B cell (primary cell): ENCODE measurements at regions not wholly inside any gene's neighbourhood (a gene's known extent, or its start where the extent isn't known, plus 50 kb on each side); places are given as distances from the start of the nearest gene placed in this dataset.

Experiments
- ATAC-seq: fragments of 200-7000 bp; cut with Tn5 transposase; one replicate; pipeline ENCODE4 v1.10.0; 2021; ENCODE audit warnings: low read depth, mild to moderate bottlenecking, moderate number of reproducible peaks, moderate library complexity
- CTCF ChIA-PET: fragments of 350-600 bp; sonication (Branson Sonifier 250); formaldehyde crosslinking; loops from one replicate; lab custom pipeline; 2021; ENCODE audit warnings: antibody characterized with exemption, inconsistent platforms; lab: Charles Lee
- POLR2A ChIA-PET: fragments of 350-600 bp; sonication (Branson Sonifier 250); formaldehyde crosslinking; loops from one replicate; lab custom pipeline; 2021; ENCODE audit warnings: antibody characterized with exemption; lab: Charles Lee
- DNase-seq: peaks from one replicate; pipeline ENCODE4 v3.0.0; 2013
- H2AFZ ChIP-seq: 2 replicates; pipeline ENCODE4 v1.6.1; 2012; ENCODE audit warnings: mild to moderate bottlenecking, low read depth, low read length; ENCODE audit not compliant: insufficient read depth, poor library complexity, severe bottlenecking
- H3K27ac ChIP-seq, 2 donors: 1 replicate in 1 of 2; 2 replicates in 1 of 2; pipeline ENCODE4 v1.5.1; 2012 to 2013; ENCODE audit warnings: low read length in 2 of 2, mild to moderate bottlenecking in 2 of 2, moderate library complexity in 1 of 2
- H3K27me3 ChIP-seq, 4 experiments: fragments of 200-600 bp in 1 of 4; sonication (generic) in 1 of 4; replicated peaks in 1 of 4; 1 replicate in 2 of 4; 2 replicates in 2 of 4; pipeline versions ENCODE4 v1.6.1 to v1.7.0; 2013 to 2016; ENCODE audit warnings: low read length in 3 of 4, mild to moderate bottlenecking in 2 of 4, mixed read lengths in 1 of 4, moderate library complexity in 1 of 4; ENCODE audit not compliant: insufficient read depth in 4 of 4, control insufficient read depth in 3 of 4; ENCODE audit errors: control extremely low read depth in 1 of 4
- H3K36me3 ChIP-seq, 2 experiments: replicated peaks in 1 of 2; 1 replicate in 1 of 2; 2 replicates in 1 of 2; pipeline versions ENCODE4 v1.6.1 to v1.7.1; 2013; ENCODE audit warnings: low read length in 1 of 2; ENCODE audit not compliant: insufficient read depth in 2 of 2, control insufficient read depth in 1 of 2; ENCODE audit errors: control extremely low read depth in 1 of 2, extremely low read depth in 1 of 2
- H3K4me1 ChIP-seq, 2 donors: fragments of 200-600 bp in 1 of 2; sonication (generic) in 1 of 2; 1 replicate in 1 of 2; 2 replicates in 1 of 2; pipeline versions ENCODE4 v1.5.1 to v1.6.1; 2013 to 2017; ENCODE audit warnings: low read length in 2 of 2; ENCODE audit not compliant: control insufficient read depth in 2 of 2, insufficient read depth in 2 of 2
- H3K4me2 ChIP-seq: replicated peaks from 2 replicates; pipeline ENCODE3; 2012; ENCODE audit warnings: mild to moderate bottlenecking, low read depth, low read length; ENCODE audit not compliant: poor library complexity, severe bottlenecking
- H3K4me3 ChIP-seq, 5 experiments: fragments of 200-600 bp in 1 of 5; sonication (generic) in 1 of 5; 1 replicate in 3 of 5; 2 replicates in 2 of 5; pipeline versions ENCODE4 v1.5.1 to v1.7.0; 2011 to 2016; ENCODE audit warnings: low read length in 4 of 5, mild to moderate bottlenecking in 4 of 5, low read depth in 2 of 5, control low read depth in 1 of 5, moderate library complexity in 1 of 5; ENCODE audit not compliant: insufficient read depth in 1 of 5; ENCODE audit errors: control extremely low read depth in 1 of 5, extremely low read depth in 1 of 5
- H3K79me2 ChIP-seq: fragments of 200-600 bp; sonication (generic); one replicate; pipeline ENCODE4 v1.6.0; 2016; ENCODE audit warnings: low read length; ENCODE audit not compliant: control insufficient read depth, insufficient read depth
- H3K9ac ChIP-seq: fragments of 200-600 bp; sonication (generic); 2 replicates; pipeline ENCODE4 v1.6.1; 2017; ENCODE audit warnings: mild to moderate bottlenecking, low read length, moderate library complexity
- H3K9me3 ChIP-seq, 3 donors: one replicate each; pipeline versions ENCODE4 v1.6.1 to v1.7.1; 2013; ENCODE audit warnings: low read length in 2 of 3; ENCODE audit not compliant: control insufficient read depth in 2 of 3, insufficient read depth in 1 of 3; ENCODE audit errors: control extremely low read depth in 1 of 3
- H4K20me1 ChIP-seq: 2 replicates; pipeline ENCODE4 v1.6.0; 2012; ENCODE audit warnings: mild to moderate bottlenecking, low read length; ENCODE audit not compliant: insufficient read depth, control insufficient read depth, poor library complexity, severe bottlenecking
- H3K27ac Mint-ChIP-seq: one replicate; pipeline ENCODE4 v1.8.0; 2021; ENCODE audit warnings: mixed read lengths
- H3K27me3 Mint-ChIP-seq: one replicate; pipeline ENCODE4 v1.8.0; 2021; ENCODE audit warnings: mixed read lengths
- H3K4me1 Mint-ChIP-seq: one replicate; pipeline ENCODE4 v1.8.0; 2021; ENCODE audit warnings: mixed read lengths
- H3K4me3 Mint-ChIP-seq: one replicate; pipeline ENCODE4 v1.8.0; 2021; ENCODE audit warnings: mixed read lengths
- H3K9me3 Mint-ChIP-seq: one replicate; pipeline ENCODE4 v1.8.0; 2022; ENCODE audit warnings: mixed read lengths; ENCODE audit not compliant: insufficient read depth
- EZH2 ChIP-seq: IDR thresholded peaks from 2 replicates; pipeline ENCODE4 v1.6.1; 2012; ENCODE audit warnings: borderline replicate concordance, low read depth, mild to moderate bottlenecking, moderate library complexity, low read length; ENCODE audit not compliant: insufficient read depth, poor library complexity, severe bottlenecking
- WGBS: methylation state at CpG from one replicate; pipeline ENCODE4 v1.1.5; 2013; ENCODE audit warnings: missing lambda C conversion rate; ENCODE audit not compliant: insufficient coverage; 5-methylcytosine and 5-hydroxymethylcytosine counted together
- intact Hi-C: fragments of 100-400 bp; cut with micrococcal nuclease; formaldehyde crosslinking; loops from one replicate; pipeline ENCODE4 v1.10.0; 2022
- TF ChIP-seq, protein P1 (sequence below): fragments of 200-600 bp; IDR thresholded peaks from one replicate; pipeline ENCODE4 v1.8.0; 2022; ENCODE audit warnings: antibody characterized with exemption, mild to moderate bottlenecking

DNA sequence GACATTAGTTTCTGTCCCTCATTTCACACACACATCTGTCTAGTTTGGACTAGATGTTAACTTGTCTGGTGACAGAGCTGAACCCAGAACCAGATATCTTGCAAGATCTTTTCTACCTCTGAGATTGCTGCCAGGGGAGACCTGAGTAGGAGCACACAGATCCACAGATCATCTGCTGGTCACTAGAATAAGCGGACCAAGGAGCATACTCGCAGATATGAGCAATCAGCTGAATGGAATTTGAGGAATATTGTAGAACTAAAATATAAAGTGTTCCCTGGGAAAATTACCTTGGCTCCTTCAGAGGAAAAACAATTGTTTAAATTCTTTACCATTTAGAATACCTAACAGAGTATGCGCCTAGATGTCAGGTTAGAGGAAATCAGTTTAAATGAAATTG lies 90.7 kb downstream of the TNFSF18 start:
- Histone ChIP-seq H3K79me2 (no peaks in the 10 kb centered on the region), H3K27ac (no peak overlapping the region), H4K20me1 (no peaks in the 10 kb centered on the region), H3K9ac (no peak overlapping the region), H3K36me3 (no peaks in the 10 kb centered on the region), H3K4me2 (no peak overlapping the region), H2AFZ (no peak overlapping the region), H3K27me3 (no peaks in the 10 kb centered on the region), H3K4me3 (no peak overlapping the region), H3K9me3 (no peaks in the 10 kb centered on the region), H3K4me1 (no peaks in the 10 kb centered on the region)
- DNase-seq (no peak), ATAC-seq (no peak)
- Mint-ChIP-seq H3K4me1 (peaks cover 10% of the 10 kb centered on the region), H3K9me3 (no peaks in the 10 kb centered on the region), H3K27ac (no peak overlapping the region), H3K27me3 (peaks cover 15% of the 10 kb centered on the region), H3K4me3 (no peak overlapping the region)
- POLR2A ChIA-PET = no interaction called here
- CTCF ChIA-PET = interaction anchor here (1.2 kb wide), 1 partner anchor 134 kb away, joined by 3 read pairs; no protein-coding TSS in a partner anchor
- intact Hi-C loops = no loop called here
- TF ChIP-seq EZH2 = no peak
- TF ChIP-seq, protein P1, sequence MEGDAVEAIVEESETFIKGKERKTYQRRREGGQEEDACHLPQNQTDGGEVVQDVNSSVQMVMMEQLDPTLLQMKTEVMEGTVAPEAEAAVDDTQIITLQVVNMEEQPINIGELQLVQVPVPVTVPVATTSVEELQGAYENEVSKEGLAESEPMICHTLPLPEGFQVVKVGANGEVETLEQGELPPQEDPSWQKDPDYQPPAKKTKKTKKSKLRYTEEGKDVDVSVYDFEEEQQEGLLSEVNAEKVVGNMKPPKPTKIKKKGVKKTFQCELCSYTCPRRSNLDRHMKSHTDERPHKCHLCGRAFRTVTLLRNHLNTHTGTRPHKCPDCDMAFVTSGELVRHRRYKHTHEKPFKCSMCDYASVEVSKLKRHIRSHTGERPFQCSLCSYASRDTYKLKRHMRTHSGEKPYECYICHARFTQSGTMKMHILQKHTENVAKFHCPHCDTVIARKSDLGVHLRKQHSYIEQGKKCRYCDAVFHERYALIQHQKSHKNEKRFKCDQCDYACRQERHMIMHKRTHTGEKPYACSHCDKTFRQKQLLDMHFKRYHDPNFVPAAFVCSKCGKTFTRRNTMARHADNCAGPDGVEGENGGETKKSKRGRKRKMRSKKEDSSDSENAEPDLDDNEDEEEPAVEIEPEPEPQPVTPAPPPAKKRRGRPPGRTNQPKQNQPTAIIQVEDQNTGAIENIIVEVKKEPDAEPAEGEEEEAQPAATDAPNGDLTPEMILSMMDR = no peak
- no CpG with 5 or more reads among the region's 3 CpGs for WGBS

DNA sequence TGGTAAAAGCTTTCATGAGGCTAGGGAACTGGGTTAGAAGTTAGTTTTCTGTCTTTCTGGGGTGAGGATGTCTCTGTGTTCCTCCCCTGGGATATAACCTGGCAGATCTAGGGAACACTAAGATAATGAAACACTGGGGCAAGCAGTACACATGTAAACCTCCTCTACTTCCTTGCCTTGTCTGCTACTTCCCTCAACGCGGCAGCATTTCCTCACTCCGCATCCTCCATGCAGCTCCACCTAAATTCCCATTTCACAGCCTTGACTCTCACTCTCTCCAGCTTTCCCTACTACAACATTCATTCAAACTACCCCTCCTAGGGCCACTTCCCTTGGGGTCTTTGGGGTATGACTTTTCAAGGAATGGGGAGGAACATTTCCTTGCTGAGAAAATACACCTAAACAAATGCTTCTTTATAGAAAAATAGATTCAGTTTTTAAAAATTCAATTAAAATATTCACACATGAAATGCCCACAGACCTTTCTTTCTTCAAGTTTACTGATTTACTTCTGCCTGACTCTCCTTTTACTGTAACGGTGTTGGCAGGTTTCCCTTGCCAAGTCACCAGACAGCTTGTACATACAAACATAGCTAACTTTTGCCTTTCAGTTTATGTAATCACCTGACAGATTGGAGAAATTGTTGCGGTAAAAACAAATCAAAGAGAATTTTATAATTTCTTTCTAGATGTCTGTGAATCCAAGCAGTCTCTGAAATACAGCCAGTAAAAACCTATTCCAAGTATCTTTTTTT lies 90.1 kb downstream of the TNFSF18 start:
- no peak overlapping the region for H2AFZ ChIP-seq
- ChIA-PET CTCF (interaction anchor here (1.2 kb wide), 1 partner anchor 134 kb away, joined by 3 read pairs; no protein-coding TSS in a partner anchor), POLR2A (no interaction called here)
- Mint-ChIP-seq H3K27me3 (peaks cover 15% of the 10 kb centered on the region), H3K27ac (no peak overlapping the region), H3K9me3 (no peaks in the 10 kb centered on the region), H3K4me1 (peaks cover 10% of the 10 kb centered on the region), H3K4me3 (no peak overlapping the region)
- no peak for ATAC-seq
- no peak for DNase-seq
- no peaks in the 10 kb centered on the region for H3K79me2 ChIP-seq
- H3K9ac ChIP-seq = no peak overlapping the region
- no peaks in the 10 kb centered on the region for H3K9me3 ChIP-seq
- TF ChIP-seq EZH2 = no peak
- TF ChIP-seq, protein P1 = no peak
- H3K27ac ChIP-seq = no peak overlapping the region
- intact Hi-C loops = no loop called here
- H3K4me3 ChIP-seq = no peak overlapping the region
- no peaks in the 10 kb centered on the region for H4K20me1 ChIP-seq
- no peaks in the 10 kb centered on the region for H3K27me3 ChIP-seq
- no peaks in the 10 kb centered on the region for H3K4me1 ChIP-seq
- H3K4me2 ChIP-seq = no peak overlapping the region
- no peaks in the 10 kb centered on the region for H3K36me3 ChIP-seq
- 67% methylated on average over 2 of the region's 5 CpGs for WGBS
